NB4 (cell line): ENCODE measurements at regions not wholly inside any gene's neighbourhood (a gene's known extent, or its start where the extent isn't known, plus 50 kb on each side); places are given as distances from the start of the nearest gene placed in this dataset.

Experiments used
- MYC ChIP-seq: IDR thresholded peaks from 2 replicates; pipeline ENCODE4 v1.6.1; 2011; ENCODE audit warnings: low read depth, low read length
- POLR2A ChIP-seq: IDR thresholded peaks from 2 replicates; pipeline ENCODE4 v1.6.1; 2011; ENCODE audit warnings: mild to moderate bottlenecking; ENCODE audit not compliant: insufficient read length; ENCODE audit errors: extremely low read depth
- TF ChIP-seq, protein P1 (sequence below): IDR thresholded peaks from one replicate; pipeline ENCODE4 v1.5.1; 2012; ENCODE audit warnings: low read depth, low read length
- TF ChIP-seq, protein P2 (sequence below): IDR thresholded peaks from 2 replicates; pipeline ENCODE4 v1.6.1; 2011; ENCODE audit warnings: low read depth, low read length

DNA sequence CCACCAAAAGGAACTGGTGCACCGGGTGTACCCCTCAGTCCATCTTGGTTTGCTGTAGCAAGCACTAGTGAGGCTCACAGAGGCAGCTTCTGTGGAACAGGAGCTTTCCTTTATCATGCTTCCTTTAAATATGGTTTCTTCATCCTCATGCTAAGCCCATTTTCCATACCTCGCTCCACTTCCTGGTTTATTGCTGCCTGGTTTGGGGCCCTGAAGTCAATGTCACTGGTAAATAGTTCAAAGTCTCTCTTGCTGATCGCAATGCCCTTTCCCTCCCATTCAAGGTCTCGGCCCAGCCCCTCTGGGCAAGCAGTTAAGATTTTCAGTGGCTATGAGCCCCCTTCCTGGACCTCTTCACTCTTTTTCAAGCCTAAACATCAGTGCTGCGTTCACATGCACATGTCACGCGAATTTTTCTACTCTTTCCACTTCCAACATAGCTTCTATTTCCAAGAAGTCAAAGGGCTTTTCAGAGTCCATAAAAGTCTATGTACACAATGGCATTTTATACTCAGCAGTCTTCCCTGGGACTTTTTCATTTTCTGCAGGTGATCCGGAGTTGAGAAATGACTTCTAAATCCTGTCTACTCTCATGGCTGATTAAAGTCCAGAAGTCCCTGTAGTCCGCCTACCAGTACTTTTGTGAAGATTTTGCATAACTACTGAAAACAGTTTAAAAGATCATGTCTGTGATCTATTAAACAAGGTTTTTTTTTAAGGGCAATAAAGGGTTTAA lies 323.8 kb upstream of the ZFHX3 start:
- TF ChIP-seq, protein P1, sequence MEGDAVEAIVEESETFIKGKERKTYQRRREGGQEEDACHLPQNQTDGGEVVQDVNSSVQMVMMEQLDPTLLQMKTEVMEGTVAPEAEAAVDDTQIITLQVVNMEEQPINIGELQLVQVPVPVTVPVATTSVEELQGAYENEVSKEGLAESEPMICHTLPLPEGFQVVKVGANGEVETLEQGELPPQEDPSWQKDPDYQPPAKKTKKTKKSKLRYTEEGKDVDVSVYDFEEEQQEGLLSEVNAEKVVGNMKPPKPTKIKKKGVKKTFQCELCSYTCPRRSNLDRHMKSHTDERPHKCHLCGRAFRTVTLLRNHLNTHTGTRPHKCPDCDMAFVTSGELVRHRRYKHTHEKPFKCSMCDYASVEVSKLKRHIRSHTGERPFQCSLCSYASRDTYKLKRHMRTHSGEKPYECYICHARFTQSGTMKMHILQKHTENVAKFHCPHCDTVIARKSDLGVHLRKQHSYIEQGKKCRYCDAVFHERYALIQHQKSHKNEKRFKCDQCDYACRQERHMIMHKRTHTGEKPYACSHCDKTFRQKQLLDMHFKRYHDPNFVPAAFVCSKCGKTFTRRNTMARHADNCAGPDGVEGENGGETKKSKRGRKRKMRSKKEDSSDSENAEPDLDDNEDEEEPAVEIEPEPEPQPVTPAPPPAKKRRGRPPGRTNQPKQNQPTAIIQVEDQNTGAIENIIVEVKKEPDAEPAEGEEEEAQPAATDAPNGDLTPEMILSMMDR = no peak
- TF ChIP-seq POLR2A (no peak), MYC (no peak)
- TF ChIP-seq, protein P2, sequence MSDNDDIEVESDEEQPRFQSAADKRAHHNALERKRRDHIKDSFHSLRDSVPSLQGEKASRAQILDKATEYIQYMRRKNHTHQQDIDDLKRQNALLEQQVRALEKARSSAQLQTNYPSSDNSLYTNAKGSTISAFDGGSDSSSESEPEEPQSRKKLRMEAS = no peak
